ENCODE measurements at regions not wholly inside any gene's neighbourhood (a gene's known extent, or its start where the extent isn't known, plus 50 kb on each side); places are given as distances from the start of the nearest gene placed in this dataset.
A peak's percentile ranks its signal among the peaks of the same experiment; 100 is the strongest.

DNA sequence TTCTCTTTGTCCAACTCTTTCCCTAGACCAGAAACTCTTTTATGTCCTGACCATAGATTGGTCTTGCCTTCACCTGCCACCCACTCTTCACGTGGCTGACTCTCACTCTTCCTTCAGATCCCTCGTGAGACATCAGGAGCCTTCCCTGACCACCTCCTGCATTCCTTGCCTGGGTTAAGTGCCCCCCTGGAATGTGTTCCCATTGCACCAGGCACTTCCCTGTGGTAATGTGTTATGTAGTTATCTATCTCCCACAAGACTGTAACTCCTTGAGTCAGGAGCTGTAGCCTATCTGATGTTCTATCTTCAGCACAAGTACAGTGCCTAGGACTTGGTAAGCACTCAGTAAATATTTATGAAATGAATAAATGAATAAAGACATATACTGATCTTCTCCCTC, 111.2 kb upstream of the CTTNBP2NL start:
- TF ChIP-seq, protein P1, sequence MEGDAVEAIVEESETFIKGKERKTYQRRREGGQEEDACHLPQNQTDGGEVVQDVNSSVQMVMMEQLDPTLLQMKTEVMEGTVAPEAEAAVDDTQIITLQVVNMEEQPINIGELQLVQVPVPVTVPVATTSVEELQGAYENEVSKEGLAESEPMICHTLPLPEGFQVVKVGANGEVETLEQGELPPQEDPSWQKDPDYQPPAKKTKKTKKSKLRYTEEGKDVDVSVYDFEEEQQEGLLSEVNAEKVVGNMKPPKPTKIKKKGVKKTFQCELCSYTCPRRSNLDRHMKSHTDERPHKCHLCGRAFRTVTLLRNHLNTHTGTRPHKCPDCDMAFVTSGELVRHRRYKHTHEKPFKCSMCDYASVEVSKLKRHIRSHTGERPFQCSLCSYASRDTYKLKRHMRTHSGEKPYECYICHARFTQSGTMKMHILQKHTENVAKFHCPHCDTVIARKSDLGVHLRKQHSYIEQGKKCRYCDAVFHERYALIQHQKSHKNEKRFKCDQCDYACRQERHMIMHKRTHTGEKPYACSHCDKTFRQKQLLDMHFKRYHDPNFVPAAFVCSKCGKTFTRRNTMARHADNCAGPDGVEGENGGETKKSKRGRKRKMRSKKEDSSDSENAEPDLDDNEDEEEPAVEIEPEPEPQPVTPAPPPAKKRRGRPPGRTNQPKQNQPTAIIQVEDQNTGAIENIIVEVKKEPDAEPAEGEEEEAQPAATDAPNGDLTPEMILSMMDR (conservative IDR thresholded peaks at IDR 0.05; ENCODE audit: low read depth, low read length): no peak
- no peak for DNase-seq (ENCODE audit: low read depth)
- no peak overlapping the region for H3K4me3 ChIP-seq (ENCODE audit: low read depth, low read length)

GRCh38 chr1:112285316-112285715, 110.7 kb upstream of the CTTNBP2NL start:
- H3K4me3 ChIP-seq (ENCODE audit: low read depth, low read length): no peak overlapping the region
- no peak for DNase-seq (ENCODE audit: low read depth)
- TF ChIP-seq, protein P1 (conservative IDR thresholded peaks at IDR 0.05; ENCODE audit: low read depth, low read length): no peak

DNA sequence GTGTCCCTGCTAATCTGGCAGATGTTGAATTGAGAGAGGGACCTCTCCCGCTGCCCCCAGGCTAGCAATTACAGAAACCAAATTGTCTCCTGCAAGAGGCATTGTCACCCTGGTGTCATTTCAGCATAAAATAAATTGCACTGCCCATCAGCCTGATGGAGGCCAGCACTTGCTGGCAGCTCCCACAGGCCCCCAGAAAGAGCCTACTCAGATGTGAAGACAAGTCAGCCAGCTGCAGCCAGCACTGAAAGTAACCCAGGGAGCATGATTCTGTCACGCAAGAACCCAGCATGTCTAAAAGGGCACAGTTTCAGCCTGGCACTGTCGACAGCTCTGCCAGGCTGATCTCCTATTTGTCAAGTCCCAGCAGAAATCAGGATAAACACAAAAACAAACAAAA, 110.3 kb upstream of the CTTNBP2NL start:
- TF ChIP-seq, protein P1 (conservative IDR thresholded peaks at IDR 0.05; ENCODE audit: low read depth, low read length): no peak
- DNase-seq (ENCODE audit: low read depth): no peak

DNA sequence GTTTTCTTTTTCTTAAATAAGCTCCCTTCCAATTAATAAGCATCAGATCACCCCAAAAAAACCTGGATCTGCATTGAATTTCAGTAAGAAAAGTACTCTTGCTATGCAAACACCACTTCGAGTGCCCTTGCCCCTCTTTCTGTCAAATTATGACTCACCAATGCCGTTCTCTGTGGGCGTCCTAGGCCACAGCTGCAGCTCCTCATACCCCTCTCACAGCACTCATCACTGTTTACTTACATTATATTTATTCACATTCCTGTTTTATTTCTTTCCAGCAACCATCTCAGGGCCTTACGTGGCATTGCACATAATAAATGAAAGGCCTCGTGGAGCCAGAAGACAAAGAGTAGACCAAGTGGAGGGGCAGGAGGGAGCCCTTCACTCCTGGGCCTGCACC, 99.1 kb upstream of the CTTNBP2NL start:
- H3K4me3 ChIP-seq (ENCODE audit: low read depth, low read length): no peak overlapping the region
- DNase-seq (ENCODE audit: low read depth): peak; percentile 22
- TF ChIP-seq, protein P1 (conservative IDR thresholded peaks at IDR 0.05; ENCODE audit: low read depth, low read length): no peak

More for the DNA sequence above, 110.3 kb upstream of the CTTNBP2NL start:
- no peak overlapping the region for H3K4me3 ChIP-seq (ENCODE audit: low read depth, low read length)

DNA sequence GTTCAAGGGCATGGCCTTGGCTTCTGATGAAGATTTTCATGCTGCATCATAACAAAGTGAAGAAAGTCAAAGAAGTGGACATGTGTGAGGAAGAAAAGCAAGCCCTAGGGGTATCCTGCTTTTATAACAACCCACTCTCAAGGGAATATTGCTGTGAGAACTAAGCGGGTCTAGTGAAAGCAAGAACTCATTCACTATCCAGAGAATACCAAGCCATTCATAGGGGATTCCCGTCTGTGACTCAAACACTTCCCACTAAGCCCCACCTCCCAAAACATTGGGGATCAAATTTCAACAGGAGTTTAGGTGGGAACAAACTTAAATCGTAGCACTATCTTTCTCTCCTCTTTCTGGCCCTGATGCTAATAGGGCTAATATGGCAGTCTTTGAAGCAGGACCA, 98.5 kb upstream of the CTTNBP2NL start:
- DNase-seq (ENCODE audit: low read depth): peak; percentile 11
- TF ChIP-seq, protein P1 (conservative IDR thresholded peaks at IDR 0.05; ENCODE audit: low read depth, low read length): no peak
- H3K4me3 ChIP-seq (ENCODE audit: low read depth, low read length): no peak overlapping the region

DNA sequence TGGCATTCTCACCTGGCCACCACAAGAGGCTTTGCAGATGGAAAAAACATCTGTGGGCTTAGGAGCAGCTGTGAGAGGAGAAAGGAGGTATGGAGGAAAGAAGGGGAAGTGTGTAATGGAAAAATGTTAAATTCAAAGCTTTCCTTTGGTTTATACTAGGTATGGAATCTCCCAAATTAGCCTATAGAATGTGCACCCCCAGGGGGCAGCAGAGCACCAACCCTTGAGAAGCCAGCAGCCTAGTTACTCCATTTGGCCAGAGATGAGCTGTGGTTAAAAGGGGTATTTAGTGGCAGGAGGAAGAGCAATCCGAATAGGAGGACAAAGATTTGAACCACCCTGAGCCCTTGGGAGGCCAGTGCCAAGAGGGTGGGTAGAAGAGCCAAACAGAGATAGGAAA, 97.5 kb upstream of the CTTNBP2NL start:
- peak; percentile 71 for DNase-seq (ENCODE audit: low read depth)
- TF ChIP-seq, protein P1 (conservative IDR thresholded peaks at IDR 0.05; ENCODE audit: low read depth, low read length): peak; percentile 79
- no peak overlapping the region for H3K4me3 ChIP-seq (ENCODE audit: low read depth, low read length)

DNA sequence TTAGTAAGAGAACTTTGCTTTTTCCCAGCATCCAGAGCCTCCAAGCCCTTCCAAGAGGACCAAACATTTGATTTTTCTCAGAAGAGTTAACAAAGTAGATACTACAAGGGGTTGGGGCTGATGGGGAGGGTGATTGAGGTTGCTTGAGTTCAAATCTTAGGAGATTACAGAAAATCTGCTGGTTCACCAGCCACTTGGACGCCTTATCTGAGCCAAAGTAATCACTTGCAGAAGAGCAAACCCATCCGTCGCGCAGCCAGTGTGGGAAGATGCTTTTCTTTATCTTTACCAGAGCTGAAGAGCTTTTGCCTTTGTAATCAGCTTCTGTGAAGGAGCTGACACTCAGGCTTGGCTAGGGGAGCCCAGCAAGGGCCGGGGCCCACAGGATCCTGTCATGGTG, 91.9 kb upstream of the CTTNBP2NL start:
- TF ChIP-seq, protein P1 (conservative IDR thresholded peaks at IDR 0.05; ENCODE audit: low read depth, low read length): no peak
- no peak for DNase-seq (ENCODE audit: low read depth)
- no peak overlapping the region for H3K4me3 ChIP-seq (ENCODE audit: low read depth, low read length)
